ENCODE measurements at regions not wholly inside any gene's neighbourhood (a gene's known extent, or its start where the extent isn't known, plus 50 kb on each side); places are given as distances from the start of the nearest gene placed in this dataset.

GRCh38 chr3:182609575-182610156 lies 183.6 kb upstream of the ATP11B start:
- no peaks in the 10 kb centered on the region for H3K4me1 ChIP-seq (ENCODE audit: control insufficient read depth in 2 of 2, insufficient read depth in 2 of 2, low read length in 2 of 2)
- Mint-ChIP-seq H3K4me1 (no peaks in the 10 kb centered on the region), H3K36me3 (no peaks in the 10 kb centered on the region), H3K27ac (no peak overlapping the region), H3K4me3 (no peak overlapping the region), H3K9me3 (peaks cover 0 to 2% (median 0%) of the 10 kb centered on the region in 11 donors), H3K27me3 (peaks cover 8 to 28% (median 17%) of the 10 kb centered on the region in 5 donors)
- peaks cover 0 to 4% of the 10 kb centered on the region in 2 donors for H3K27me3 ChIP-seq (ENCODE audit: control insufficient read depth in 2 of 2, insufficient read depth in 2 of 2, low read length in 2 of 2)
- no peak overlapping the region for H3K4me3 ChIP-seq (ENCODE audit: low read length)
- intact Hi-C loops (cut with micrococcal nuclease), result no loop called here
- H3K27ac ChIP-seq (ENCODE audit: low read depth, low read length), result no peak overlapping the region
- no peaks in the 10 kb centered on the region for H3K9me3 ChIP-seq (ENCODE audit: control insufficient read depth in 2 of 3, low read length in 3 of 3)
- ChIA-PET POLR2A (interaction anchor here (0.8 kb wide), 1 partner anchor 20 kb away, joined by 4 read pairs; no protein-coding TSS in a partner anchor), CTCF (no interaction called here)
- ATAC-seq, result no peak
- no peak for DNase-seq
- H3K36me3 ChIP-seq (ENCODE audit: control insufficient read depth in 2 of 3, insufficient read depth in 3 of 3, low read length in 3 of 3), result no peaks in the 10 kb centered on the region

GRCh38 chr3:182612332-182612731 lies 181.0 kb upstream of the ATP11B start:
- H3K27me3 ChIP-seq (ENCODE audit: control insufficient read depth in 2 of 2, insufficient read depth in 2 of 2, low read length in 2 of 2), result peaks cover 0 to 4% of the 10 kb centered on the region in 2 donors
- H3K27ac ChIP-seq (ENCODE audit: low read depth, low read length), result no peak overlapping the region
- Mint-ChIP-seq H3K36me3 (no peaks in the 10 kb centered on the region), H3K4me1 (no peaks in the 10 kb centered on the region), H3K4me3 (no peak overlapping the region), H3K27ac (no peak overlapping the region), H3K9me3 (peaks cover 0 to 2% (median 0%) of the 10 kb centered on the region in 11 donors), H3K27me3 (peaks cover 15 to 39% (median 18%) of the 10 kb centered on the region in 5 donors)
- no peaks in the 10 kb centered on the region for H3K9me3 ChIP-seq (ENCODE audit: control insufficient read depth in 2 of 3, low read length in 3 of 3)
- H3K36me3 ChIP-seq (ENCODE audit: control insufficient read depth in 2 of 3, insufficient read depth in 3 of 3, low read length in 3 of 3), result no peaks in the 10 kb centered on the region
- DNase-seq (no peak), ATAC-seq (no peak)
- intact Hi-C loops (cut with micrococcal nuclease), result no loop called here
- no peaks in the 10 kb centered on the region for H3K4me1 ChIP-seq (ENCODE audit: control insufficient read depth in 2 of 2, insufficient read depth in 2 of 2, low read length in 2 of 2)
- POLR2A ChIA-PET, result no interaction called here
- CTCF ChIA-PET, result no interaction called here
- no peak overlapping the region for H3K4me3 ChIP-seq (ENCODE audit: low read length)

- Histone ChIP-seq H3K9me3 (ENCODE audit: control insufficient read depth in 2 of 3, low read length in 3 of 3) (no peaks in the 10 kb centered on the region), H3K36me3 (ENCODE audit: control insufficient read depth in 2 of 3, insufficient read depth in 3 of 3, low read length in 3 of 3) (no peaks in the 10 kb centered on the region), H3K4me3 (ENCODE audit: low read length) (no peak overlapping the region), H3K27ac (ENCODE audit: low read depth, low read length) (no peak overlapping the region), H3K27me3 (ENCODE audit: control insufficient read depth in 2 of 2, insufficient read depth in 2 of 2, low read length in 2 of 2) (peaks cover under 1 to 6% of the 10 kb centered on the region in 2 donors), H3K4me1 (ENCODE audit: control insufficient read depth in 2 of 2, insufficient read depth in 2 of 2, low read length in 2 of 2) (no peaks in the 10 kb centered on the region)
- Mint-ChIP-seq H3K27ac (no peak overlapping the region), H3K27me3 (peaks cover 13 to 54% (median 22%) of the 10 kb centered on the region in 5 donors), H3K36me3 (no peaks in the 10 kb centered on the region), H3K4me1 (no peaks in the 10 kb centered on the region), H3K4me3 (no peak overlapping the region), H3K9me3 (no peaks in the 10 kb centered on the region)
- CTCF ChIA-PET, result no interaction called here
- intact Hi-C loops (cut with micrococcal nuclease), result no loop called here
- no peak for ATAC-seq
- POLR2A ChIA-PET, result no interaction called here
- no peak for DNase-seq
Measured at GRCh38 chr3:182617500-182617899, 175.8 kb upstream of the ATP11B start.

- POLR2A ChIA-PET, result no interaction called here
- DNase-seq (no peak), ATAC-seq (no peak)
- no peaks in the 10 kb centered on the region for H3K9me3 Mint-ChIP-seq
- CTCF ChIA-PET, result no interaction called here
- H3K27me3 ChIP-seq (ENCODE audit: control insufficient read depth in 2 of 2, insufficient read depth in 2 of 2, low read length in 2 of 2), result peaks cover 0 to 6% of the 10 kb centered on the region in 2 donors
- no peaks in the 10 kb centered on the region for H3K36me3 Mint-ChIP-seq
- intact Hi-C loops (cut with micrococcal nuclease), result no loop called here
- H3K27me3 Mint-ChIP-seq, result peaks cover 15 to 53% (median 22%) of the 10 kb centered on the region in 5 donors
- H3K4me3 ChIP-seq (ENCODE audit: low read length), result no peak overlapping the region
- H3K27ac ChIP-seq (ENCODE audit: low read depth, low read length), result no peak overlapping the region
- H3K4me1 ChIP-seq (ENCODE audit: control insufficient read depth in 2 of 2, insufficient read depth in 2 of 2, low read length in 2 of 2), result no peaks in the 10 kb centered on the region
- no peaks in the 10 kb centered on the region for H3K36me3 ChIP-seq (ENCODE audit: control insufficient read depth in 2 of 3, insufficient read depth in 3 of 3, low read length in 3 of 3)
- H3K27ac Mint-ChIP-seq, result no peak overlapping the region
- no peaks in the 10 kb centered on the region for H3K4me1 Mint-ChIP-seq
- H3K9me3 ChIP-seq (ENCODE audit: control insufficient read depth in 2 of 3, low read length in 3 of 3), result no peaks in the 10 kb centered on the region
- H3K4me3 Mint-ChIP-seq, result no peak overlapping the region
Measured at GRCh38 chr3:182618085-182618732, 175.1 kb upstream of the ATP11B start.

GRCh38 chr3:182618981-182619591 lies 174.2 kb upstream of the ATP11B start:
- Histone ChIP-seq H3K4me3 (ENCODE audit: low read length) (no peak overlapping the region), H3K36me3 (ENCODE audit: control insufficient read depth in 2 of 3, insufficient read depth in 3 of 3, low read length in 3 of 3) (no peaks in the 10 kb centered on the region), H3K9me3 (ENCODE audit: control insufficient read depth in 2 of 3, low read length in 3 of 3) (no peaks in the 10 kb centered on the region), H3K27ac (ENCODE audit: low read depth, low read length) (no peak overlapping the region), H3K4me1 (ENCODE audit: control insufficient read depth in 2 of 2, insufficient read depth in 2 of 2, low read length in 2 of 2) (no peaks in the 10 kb centered on the region), H3K27me3 (ENCODE audit: control insufficient read depth in 2 of 2, insufficient read depth in 2 of 2, low read length in 2 of 2) (peaks cover 0 to 6% of the 10 kb centered on the region in 2 donors)
- H3K36me3 Mint-ChIP-seq, result no peaks in the 10 kb centered on the region
- H3K27ac Mint-ChIP-seq, result no peak overlapping the region
- CTCF ChIA-PET, result no interaction called here
- POLR2A ChIA-PET, result no interaction called here
- no peaks in the 10 kb centered on the region for H3K9me3 Mint-ChIP-seq
- ATAC-seq (no peak), DNase-seq (no peak)
- H3K4me3 Mint-ChIP-seq, result no peak overlapping the region
- H3K4me1 Mint-ChIP-seq, result no peaks in the 10 kb centered on the region
- intact Hi-C loops (cut with micrococcal nuclease), result no loop called here
- H3K27me3 Mint-ChIP-seq, result peaks cover 9 to 53% (median 22%) of the 10 kb centered on the region in 5 donors

- Histone ChIP-seq H3K4me1 (ENCODE audit: control insufficient read depth in 2 of 2, insufficient read depth in 2 of 2, low read length in 2 of 2) (no peaks in the 10 kb centered on the region), H3K27ac (ENCODE audit: low read depth, low read length) (no peak overlapping the region), H3K4me3 (ENCODE audit: low read length) (no peak overlapping the region), H3K27me3 (ENCODE audit: control insufficient read depth in 2 of 2, insufficient read depth in 2 of 2, low read length in 2 of 2) (peaks cover 0 to 6% of the 10 kb centered on the region in 2 donors), H3K9me3 (ENCODE audit: control insufficient read depth in 2 of 3, low read length in 3 of 3) (no peaks in the 10 kb centered on the region), H3K36me3 (ENCODE audit: control insufficient read depth in 2 of 3, insufficient read depth in 3 of 3, low read length in 3 of 3) (no peaks in the 10 kb centered on the region)
- Mint-ChIP-seq H3K27ac (no peak overlapping the region), H3K27me3 (peaks cover 9 to 49% (median 20%) of the 10 kb centered on the region in 5 donors), H3K4me3 (no peak overlapping the region), H3K9me3 (peaks cover 0 to 2% (median 0%) of the 10 kb centered on the region in 11 donors), H3K36me3 (no peaks in the 10 kb centered on the region), H3K4me1 (no peaks in the 10 kb centered on the region)
- no peak for ATAC-seq
- POLR2A ChIA-PET, result no interaction called here
- CTCF ChIA-PET, result interaction anchor here (0.6 kb wide), 1 partner anchor 598 kb away, joined by 3 read pairs; no protein-coding TSS in a partner anchor
- intact Hi-C loops (cut with micrococcal nuclease), result no loop called here
- DNase-seq, result no peak
Measured at GRCh38 chr3:182620723-182621434, 172.4 kb upstream of the ATP11B start.

Data from naive thymus-derived CD4-positive, alpha-beta T cell (primary cell).